HUES48 (cell line): ENCODE measurements at regions not wholly inside any gene's neighbourhood (a gene's known extent, or its start where the extent isn't known, plus 50 kb on each side); places are given as distances from the start of the nearest gene placed in this dataset.
"Not testable (repeated sequence)": the region's sequence is repeated elsewhere in the genome, so short reads cannot be mapped to it uniquely, and the experiment has no call there.

ENCODE experiments used
- H3K27ac ChIP-seq: one replicate; pipeline ENCODE4 v1.7.0; 2013; ENCODE audit warnings: low read depth, low read length, inconsistent platforms
- H3K27me3 ChIP-seq: 2 replicates; pipeline ENCODE4 v1.6.1; 2013; ENCODE audit warnings: mild to moderate bottlenecking, low read length; ENCODE audit not compliant: control insufficient read depth, insufficient read depth
- H3K36me3 ChIP-seq: 2 replicates; pipeline ENCODE4 v1.6.1; 2013; ENCODE audit warnings: low read length; ENCODE audit not compliant: control insufficient read depth, insufficient read depth
- H3K4me1 ChIP-seq: 2 replicates; pipeline ENCODE4 v1.6.1; 2013; ENCODE audit warnings: mild to moderate bottlenecking, low read length; ENCODE audit not compliant: control insufficient read depth, insufficient read depth
- H3K4me3 ChIP-seq: 2 replicates; pipeline ENCODE4 v1.5.1; 2013; ENCODE audit warnings: mild to moderate bottlenecking, low read depth, low read length
- H3K9ac ChIP-seq: 2 replicates; pipeline ENCODE4 v1.6.1; 2013; ENCODE audit warnings: mild to moderate bottlenecking, low read depth, low read length, moderate library complexity
- H3K9me3 ChIP-seq: 2 replicates; pipeline ENCODE4 v1.6.1; 2013; ENCODE audit warnings: low read length; ENCODE audit not compliant: control insufficient read depth, insufficient read depth

- H3K27ac ChIP-seq = no peak overlapping the region
- no peaks in the 10 kb centered on the region for H3K36me3 ChIP-seq
- H3K9ac ChIP-seq = no peak overlapping the region
These were observed 1540.9 kb upstream of the RAG2 start for GRCh38 chr11:38138972-38139371.

GRCh38 chr11:38136887-38137286 lies 1538.9 kb upstream of the RAG2 start:
- Histone ChIP-seq H3K4me1 (peaks cover 10% of the 10 kb centered on the region; the same call in 1 of the 2 replicates), H3K27ac (peak overlapping the region; percentile 44), H3K9ac (no peak overlapping the region), H3K9me3 (no peaks in the 10 kb centered on the region), H3K4me3 (peak overlapping the region; percentile 26; the same call in 1 of the 2 replicates), H3K36me3 (no peaks in the 10 kb centered on the region), H3K27me3 (no peaks in the 10 kb centered on the region)

More at GRCh38 chr11:38138972-38139371, 1540.9 kb upstream of the RAG2 start:
- Histone ChIP-seq H3K4me1 (peaks cover 10% of the 10 kb centered on the region; the same call in 1 of the 2 replicates), H3K27me3 (no peaks in the 10 kb centered on the region), H3K4me3 (no peak overlapping the region), H3K9me3 (no peaks in the 10 kb centered on the region)

- Histone ChIP-seq H3K9me3 (no peaks in the 10 kb centered on the region), H3K27ac (no peak overlapping the region), H3K36me3 (no peaks in the 10 kb centered on the region), H3K4me1 (peaks cover 24% of the 10 kb centered on the region), H3K27me3 (no peaks in the 10 kb centered on the region), H3K9ac (no peak overlapping the region), H3K4me3 (no peak overlapping the region)
These were observed 1533.5 kb upstream of the RAG2 start for GRCh38 chr11:38131535-38131934.

GRCh38 chr11:38130976-38131375 lies 1532.9 kb upstream of the RAG2 start:
- H3K27ac ChIP-seq = peak overlapping the region; percentile 63
- H3K9ac ChIP-seq = no peak overlapping the region
- H3K36me3 ChIP-seq = no peaks in the 10 kb centered on the region
- H3K4me1 ChIP-seq = peaks cover 23% of the 10 kb centered on the region
- no peak overlapping the region for H3K4me3 ChIP-seq
- no peaks in the 10 kb centered on the region for H3K27me3 ChIP-seq
- no peaks in the 10 kb centered on the region for H3K9me3 ChIP-seq

GRCh38 chr11:38130514-38130913 lies 1532.5 kb upstream of the RAG2 start:
- H3K9me3 ChIP-seq = no peaks in the 10 kb centered on the region
- H3K27me3 ChIP-seq = no peaks in the 10 kb centered on the region
- peaks cover 23% of the 10 kb centered on the region for H3K4me1 ChIP-seq
- no peaks in the 10 kb centered on the region for H3K36me3 ChIP-seq
- no peak overlapping the region for H3K9ac ChIP-seq
- H3K4me3 ChIP-seq = no peak overlapping the region
- H3K27ac ChIP-seq = peak overlapping the region; percentile 63

GRCh38 chr11:38123673-38124072 lies 1525.6 kb upstream of the RAG2 start:
- H3K9ac ChIP-seq = no peak overlapping the region
- H3K4me1 ChIP-seq = no peaks in the 10 kb centered on the region; the same call in 1 of the 2 replicates
- H3K9me3 ChIP-seq = no peaks in the 10 kb centered on the region
- H3K36me3 ChIP-seq = no peaks in the 10 kb centered on the region
- no peak overlapping the region for H3K27ac ChIP-seq
- no peak overlapping the region for H3K4me3 ChIP-seq
- no peaks in the 10 kb centered on the region for H3K27me3 ChIP-seq

GRCh38 chr11:38116616-38117015 lies 1518.6 kb upstream of the RAG2 start:
- not testable (repeated sequence) for H3K36me3 ChIP-seq, H3K4me3 ChIP-seq, H3K9ac ChIP-seq, H3K9me3 ChIP-seq, H3K27ac ChIP-seq, H3K27me3 ChIP-seq, H3K4me1 ChIP-seq

GRCh38 chr11:38115381-38115780 lies 1517.3 kb upstream of the RAG2 start:
- not testable (repeated sequence) for H3K9me3 ChIP-seq

GRCh38 chr11:38100836-38101462 lies 1502.9 kb upstream of the RAG2 start:
- no peaks in the 10 kb centered on the region for H3K9me3 ChIP-seq
- peaks cover 8% of the 10 kb centered on the region for H3K4me1 ChIP-seq
- H3K4me3 ChIP-seq = no peak overlapping the region
- H3K36me3 ChIP-seq = no peaks in the 10 kb centered on the region
- no peak overlapping the region for H3K9ac ChIP-seq
- no peaks in the 10 kb centered on the region for H3K27me3 ChIP-seq
- no peak overlapping the region for H3K27ac ChIP-seq

More at GRCh38 chr11:38115381-38115780, 1517.3 kb upstream of the RAG2 start:
- H3K9ac ChIP-seq, H3K36me3 ChIP-seq, H3K27ac ChIP-seq, H3K4me3 ChIP-seq, H3K4me1 ChIP-seq, H3K27me3 ChIP-seq: not testable (repeated sequence)

GRCh38 chr11:38095268-38095667 lies 1497.2 kb upstream of the RAG2 start:
- H3K9me3 ChIP-seq = peaks cover 9% of the 10 kb centered on the region
- no peaks in the 10 kb centered on the region for H3K4me1 ChIP-seq
- no peaks in the 10 kb centered on the region for H3K36me3 ChIP-seq
- H3K9ac ChIP-seq = no peak overlapping the region
- H3K4me3 ChIP-seq = no peak overlapping the region
- no peaks in the 10 kb centered on the region for H3K27me3 ChIP-seq
- H3K27ac ChIP-seq = no peak overlapping the region

GRCh38 chr11:38089726-38090125 lies 1491.7 kb upstream of the RAG2 start:
- H3K36me3 ChIP-seq = no peaks in the 10 kb centered on the region

More at GRCh38 chr11:38089726-38090125, 1491.7 kb upstream of the RAG2 start:
- Histone ChIP-seq H3K9me3 (peaks cover 25% of the 10 kb centered on the region), H3K27ac (no peak overlapping the region), H3K9ac (no peak overlapping the region), H3K27me3 (no peaks in the 10 kb centered on the region), H3K4me1 (no peaks in the 10 kb centered on the region), H3K4me3 (no peak overlapping the region; the same call in 1 of the 2 replicates)
